ENCODE measurements at regions not wholly inside any gene's neighbourhood (a gene's known extent, or its start where the extent isn't known, plus 50 kb on each side); places are given as distances from the start of the nearest gene placed in this dataset.

GRCh38 chr4:43680421-43680820 is 768.2 kb downstream of the KCTD8 start:
- no peak for TF ChIP-seq CTCF (IDR thresholded peaks at IDR 0.05)
- TF ChIP-seq POLR2A (IDR thresholded peaks at IDR 0.05) = no peak
